GM19035 (cell line): ENCODE measurements at regions not wholly inside any gene's neighbourhood (a gene's known extent, or its start where the extent isn't known, plus 50 kb on each side); places are given as distances from the start of the nearest gene placed in this dataset.

Experiments
- ATAC-seq: cut with Tn5 transposase; IDR thresholded peaks from one replicate; pipeline ENCODE4 v1.9.1; 2021; ENCODE audit not compliant: unreplicated experiment

GRCh38 chr17:77905266-77905665 lies 53.2 kb upstream of the TNRC6C start:
- no peak for ATAC-seq

GRCh38 chr17:77905766-77906165 lies 52.7 kb upstream of the TNRC6C start:
- ATAC-seq: no peak

- ATAC-seq: no peak
Observed at GRCh38 chr17:77906377-77906871, 52.1 kb upstream of the TNRC6C start.

- ATAC-seq: no peak
Observed at GRCh38 chr17:77907497-77908461, 50.7 kb upstream of the TNRC6C start.

GRCh38 chr17:77908501-77908900 lies 50.0 kb upstream of the TNRC6C start:
- no peak for ATAC-seq
